Activated CD4-positive, alpha-beta memory T cell treated with anti-CD3 and anti-CD28 coated beads, Interleukin-2, amount 10 ng/mL, durations not matched to agents 7 days and 5 days (primary cell): ENCODE measurements at regions not wholly inside any gene's neighbourhood (a gene's known extent, or its start where the extent isn't known, plus 50 kb on each side); places are given as distances from the start of the nearest gene placed in this dataset.

Source experiments
- CTCF ChIA-PET: fragments of 350-600 bp; sonication (Branson Sonifier 250); formaldehyde crosslinking; loops from one replicate; lab custom pipeline; 2021; ENCODE audit warnings: antibody characterized with exemption, inconsistent platforms; lab: Charles Lee
- POLR2A ChIA-PET: fragments of 350-600 bp; sonication (Branson Sonifier 250); formaldehyde crosslinking; loops from one replicate; lab custom pipeline; 2021; ENCODE audit warnings: antibody characterized with exemption; lab: Charles Lee
- DNase-seq: peaks from one replicate; pipeline ENCODE4 v3.0.0-alpha.2; 2020
- H3K27ac Mint-ChIP-seq: one replicate; pipeline ENCODE4 v1.8.0; 2021; ENCODE audit warnings: mild to moderate bottlenecking, mixed read lengths
- H3K27me3 Mint-ChIP-seq: one replicate; pipeline ENCODE4 v1.8.0; 2021; ENCODE audit warnings: mixed read lengths
- H3K36me3 Mint-ChIP-seq: one replicate; pipeline ENCODE4 v1.8.0; 2021; ENCODE audit warnings: low read depth, mixed read lengths
- H3K4me1 Mint-ChIP-seq: one replicate; pipeline ENCODE4 v1.8.0; 2021; ENCODE audit warnings: mixed read lengths
- H3K4me3 Mint-ChIP-seq: one replicate; pipeline ENCODE4 v1.8.0; 2021; ENCODE audit warnings: mild to moderate bottlenecking, mixed read lengths
- H3K9me3 Mint-ChIP-seq: one replicate; pipeline ENCODE4 v1.8.0; 2021; ENCODE audit warnings: mixed read lengths

GRCh38 chr4:138858419-138858818, 157.2 kb upstream of the NOCT start:
- Mint-ChIP-seq H3K9me3 (no peaks in the 10 kb centered on the region), H3K4me3 (no peak overlapping the region), H3K4me1 (no peaks in the 10 kb centered on the region), H3K27ac (no peak overlapping the region), H3K36me3 (no peaks in the 10 kb centered on the region), H3K27me3 (peaks cover 7% of the 10 kb centered on the region)
- ChIA-PET POLR2A (no interaction called here), CTCF (no interaction called here)
- no peak for DNase-seq

- Mint-ChIP-seq H3K4me3 (no peak overlapping the region), H3K27ac (no peak overlapping the region), H3K9me3 (no peaks in the 10 kb centered on the region), H3K27me3 (peaks cover 9% of the 10 kb centered on the region), H3K4me1 (no peaks in the 10 kb centered on the region), H3K36me3 (no peaks in the 10 kb centered on the region)
- CTCF ChIA-PET, result no interaction called here
- DNase-seq, result no peak
- POLR2A ChIA-PET, result no interaction called here
Observed at GRCh38 chr4:138857416-138857815, 158.2 kb upstream of the NOCT start.

- no peak overlapping the region for H3K27ac Mint-ChIP-seq
- no peak for DNase-seq
- no peaks in the 10 kb centered on the region for H3K9me3 Mint-ChIP-seq
- ChIA-PET POLR2A (no interaction called here), CTCF (interaction anchor here (1.2 kb wide), 1 partner anchor 18 kb away, joined by 3 read pairs; no protein-coding TSS in a partner anchor)
- H3K36me3 Mint-ChIP-seq, result no peaks in the 10 kb centered on the region
- peaks cover 8% of the 10 kb centered on the region for H3K27me3 Mint-ChIP-seq
- H3K4me3 Mint-ChIP-seq, result no peak overlapping the region
- H3K4me1 Mint-ChIP-seq, result no peaks in the 10 kb centered on the region
Observed at GRCh38 chr4:138852681-138853080, 162.9 kb upstream of the NOCT start.

GRCh38 chr4:138851391-138852335, 163.9 kb upstream of the NOCT start:
- POLR2A ChIA-PET, result no interaction called here
- no peak overlapping the region for H3K27ac Mint-ChIP-seq
- DNase-seq, result no peak
- no peaks in the 10 kb centered on the region for H3K36me3 Mint-ChIP-seq
- peaks cover 6% of the 10 kb centered on the region for H3K27me3 Mint-ChIP-seq
- H3K9me3 Mint-ChIP-seq, result no peaks in the 10 kb centered on the region
- CTCF ChIA-PET, result no interaction called here
- no peak overlapping the region for H3K4me3 Mint-ChIP-seq
- no peaks in the 10 kb centered on the region for H3K4me1 Mint-ChIP-seq

- no peaks in the 10 kb centered on the region for H3K4me1 Mint-ChIP-seq
- POLR2A ChIA-PET, result no interaction called here
- H3K4me3 Mint-ChIP-seq, result no peak overlapping the region
- CTCF ChIA-PET, result interaction anchor here (1.6 kb wide), 1 partner anchor 26 kb away, joined by 4 read pairs; no protein-coding TSS in a partner anchor
- no peaks in the 10 kb centered on the region for H3K36me3 Mint-ChIP-seq
- DNase-seq, result no peak
- H3K27ac Mint-ChIP-seq, result no peak overlapping the region
- no peaks in the 10 kb centered on the region for H3K9me3 Mint-ChIP-seq
- peaks cover 5% of the 10 kb centered on the region for H3K27me3 Mint-ChIP-seq
Observed at GRCh38 chr4:138845664-138846063, 169.9 kb upstream of the NOCT start.

- no peak for DNase-seq
- no peaks in the 10 kb centered on the region for H3K9me3 Mint-ChIP-seq
- H3K4me3 Mint-ChIP-seq, result no peak overlapping the region
- H3K27ac Mint-ChIP-seq, result no peak overlapping the region
- CTCF ChIA-PET, result interaction anchor here (1.6 kb wide), 1 partner anchor 26 kb away, joined by 4 read pairs; no protein-coding TSS in a partner anchor
- H3K4me1 Mint-ChIP-seq, result no peaks in the 10 kb centered on the region
- no peaks in the 10 kb centered on the region for H3K36me3 Mint-ChIP-seq
- peaks cover 5% of the 10 kb centered on the region for H3K27me3 Mint-ChIP-seq
- POLR2A ChIA-PET, result no interaction called here
Observed at GRCh38 chr4:138845054-138845453, 170.5 kb upstream of the NOCT start.

- Mint-ChIP-seq H3K9me3 (no peaks in the 10 kb centered on the region), H3K4me3 (no peak overlapping the region), H3K36me3 (no peaks in the 10 kb centered on the region), H3K27me3 (peaks cover 7% of the 10 kb centered on the region), H3K4me1 (no peaks in the 10 kb centered on the region), H3K27ac (no peak overlapping the region)
- ChIA-PET CTCF (no interaction called here), POLR2A (no interaction called here)
- no peak for DNase-seq
Observed at GRCh38 chr4:138843616-138844015, 172.0 kb upstream of the NOCT start.

GRCh38 chr4:138841343-138841742, 174.2 kb upstream of the NOCT start:
- H3K4me3 Mint-ChIP-seq, result no peak overlapping the region

GRCh38 chr4:138838251-138838650, 177.3 kb upstream of the NOCT start:
- no peak for DNase-seq
- ChIA-PET CTCF (interaction anchor here (1.0 kb wide), 1 partner anchor 9 kb away, joined by 3 read pairs; no protein-coding TSS in a partner anchor), POLR2A (no interaction called here)
- Mint-ChIP-seq H3K4me3 (no peak overlapping the region), H3K4me1 (no peaks in the 10 kb centered on the region), H3K27me3 (peaks cover 9% of the 10 kb centered on the region), H3K9me3 (no peaks in the 10 kb centered on the region), H3K36me3 (no peaks in the 10 kb centered on the region), H3K27ac (no peak overlapping the region)

More at GRCh38 chr4:138841343-138841742, 174.2 kb upstream of the NOCT start:
- H3K27me3 Mint-ChIP-seq, result peaks cover 10% of the 10 kb centered on the region
- DNase-seq, result no peak
- ChIA-PET CTCF (no interaction called here), POLR2A (no interaction called here)
- H3K4me1 Mint-ChIP-seq, result no peaks in the 10 kb centered on the region
- H3K36me3 Mint-ChIP-seq, result no peaks in the 10 kb centered on the region
- H3K9me3 Mint-ChIP-seq, result no peaks in the 10 kb centered on the region
- H3K27ac Mint-ChIP-seq, result no peak overlapping the region

- Mint-ChIP-seq H3K4me3 (no peak overlapping the region), H3K27me3 (peaks cover 5% of the 10 kb centered on the region), H3K27ac (no peak overlapping the region), H3K36me3 (no peaks in the 10 kb centered on the region), H3K4me1 (no peaks in the 10 kb centered on the region), H3K9me3 (no peaks in the 10 kb centered on the region)
- ChIA-PET POLR2A (no interaction called here), CTCF (no interaction called here)
- no peak for DNase-seq
Observed at GRCh38 chr4:138835832-138836533, 179.6 kb upstream of the NOCT start.

GRCh38 chr4:138833974-138834373, 181.6 kb upstream of the NOCT start:
- H3K27ac Mint-ChIP-seq, result no peak overlapping the region
- no peaks in the 10 kb centered on the region for H3K4me1 Mint-ChIP-seq
- H3K9me3 Mint-ChIP-seq, result no peaks in the 10 kb centered on the region
- no peak for DNase-seq
- no peak overlapping the region for H3K4me3 Mint-ChIP-seq
- CTCF ChIA-PET, result no interaction called here
- POLR2A ChIA-PET, result no interaction called here
- no peaks in the 10 kb centered on the region for H3K36me3 Mint-ChIP-seq
- peaks cover 3% of the 10 kb centered on the region for H3K27me3 Mint-ChIP-seq

- POLR2A ChIA-PET, result no interaction called here
- H3K27me3 Mint-ChIP-seq, result no peaks in the 10 kb centered on the region
- no peak overlapping the region for H3K27ac Mint-ChIP-seq
Observed at GRCh38 chr4:138832563-138832962, 183.0 kb upstream of the NOCT start.

GRCh38 chr4:138831948-138832347, 183.6 kb upstream of the NOCT start:
- no peak for DNase-seq
- H3K4me1 Mint-ChIP-seq, result no peaks in the 10 kb centered on the region
- ChIA-PET POLR2A (no interaction called here), CTCF (no interaction called here)
- no peaks in the 10 kb centered on the region for H3K27me3 Mint-ChIP-seq
- H3K27ac Mint-ChIP-seq, result no peak overlapping the region
- H3K4me3 Mint-ChIP-seq, result no peak overlapping the region
- no peaks in the 10 kb centered on the region for H3K36me3 Mint-ChIP-seq
- no peaks in the 10 kb centered on the region for H3K9me3 Mint-ChIP-seq

More at GRCh38 chr4:138832563-138832962, 183.0 kb upstream of the NOCT start:
- Mint-ChIP-seq H3K4me1 (no peaks in the 10 kb centered on the region), H3K36me3 (no peaks in the 10 kb centered on the region), H3K9me3 (no peaks in the 10 kb centered on the region), H3K4me3 (no peak overlapping the region)
- no peak for DNase-seq
- CTCF ChIA-PET, result no interaction called here
